ENCODE measurements at regions not wholly inside any gene's neighbourhood (a gene's known extent, or its start where the extent isn't known, plus 50 kb on each side); places are given as distances from the start of the nearest gene placed in this dataset.

- no peak overlapping the region for H3K27ac ChIP-seq
- DNase-seq, result no peak
- in situ Hi-C loops (cut with HindIII; ENCODE audit: low pct_ligation_motif_present, low sequenced_read_pairs), result no loop called here
- H3K27me3 ChIP-seq (replicated peaks), result no peaks in the 10 kb centered on the region
- TF ChIP-seq CTCF (IDR thresholded peaks at IDR 0.05; ENCODE audit: low read depth, low read length, missing control alignments), result no peak
- no peaks in the 10 kb centered on the region for H3K36me3 ChIP-seq (replicated peaks)
- H3K4me3 ChIP-seq (ENCODE audit: low read depth, low read length), result no peak overlapping the region
These were observed 89.1 kb upstream of the IVNS1ABP start for GRCh38 chr1:185406006-185406690.

GRCh38 chr1:185404907-185405568 lies 88.0 kb upstream of the IVNS1ABP start:
- Histone ChIP-seq H3K4me3 (ENCODE audit: low read depth, low read length) (no peak overlapping the region), H3K27me3 (replicated peaks) (no peaks in the 10 kb centered on the region), H3K27ac (no peak overlapping the region), H3K36me3 (replicated peaks) (no peaks in the 10 kb centered on the region)
- in situ Hi-C loops (cut with HindIII; ENCODE audit: low pct_ligation_motif_present, low sequenced_read_pairs), result no loop called here
- no peak for TF ChIP-seq CTCF (IDR thresholded peaks at IDR 0.05; ENCODE audit: low read depth, low read length, missing control alignments)
- no peak for DNase-seq

- H3K4me3 ChIP-seq (ENCODE audit: low read depth, low read length), result no peak overlapping the region
- in situ Hi-C loops (cut with HindIII; ENCODE audit: low pct_ligation_motif_present, low sequenced_read_pairs), result no loop called here
- DNase-seq, result peak; percentile 11
- no peaks in the 10 kb centered on the region for H3K36me3 ChIP-seq (replicated peaks)
- TF ChIP-seq CTCF (IDR thresholded peaks at IDR 0.05; ENCODE audit: low read depth, low read length, missing control alignments), result no peak
- H3K27ac ChIP-seq, result no peak overlapping the region
- no peaks in the 10 kb centered on the region for H3K27me3 ChIP-seq (replicated peaks)
These were observed 87.2 kb upstream of the IVNS1ABP start for GRCh38 chr1:185404291-185404690.

GRCh38 chr1:185402930-185403329 lies 85.9 kb upstream of the IVNS1ABP start:
- Histone ChIP-seq H3K27me3 (replicated peaks) (no peaks in the 10 kb centered on the region), H3K27ac (no peak overlapping the region), H3K4me3 (ENCODE audit: low read depth, low read length) (no peak overlapping the region), H3K36me3 (replicated peaks) (no peaks in the 10 kb centered on the region)
- in situ Hi-C loops (cut with HindIII; ENCODE audit: low pct_ligation_motif_present, low sequenced_read_pairs), result no loop called here
- DNase-seq, result no peak
- no peak for TF ChIP-seq CTCF (IDR thresholded peaks at IDR 0.05; ENCODE audit: low read depth, low read length, missing control alignments)

GRCh38 chr1:185401019-185401418 lies 84.0 kb upstream of the IVNS1ABP start:
- Histone ChIP-seq H3K4me3 (ENCODE audit: low read depth, low read length) (no peak overlapping the region), H3K27me3 (replicated peaks) (no peaks in the 10 kb centered on the region), H3K36me3 (replicated peaks) (no peaks in the 10 kb centered on the region), H3K27ac (peak overlapping the region; percentile 60)
- no peak for TF ChIP-seq CTCF (IDR thresholded peaks at IDR 0.05; ENCODE audit: low read depth, low read length, missing control alignments)
- DNase-seq, result peak; percentile 90
- in situ Hi-C loops (cut with HindIII; ENCODE audit: low pct_ligation_motif_present, low sequenced_read_pairs), result no loop called here
